Panc1 (cell line): ENCODE measurements at regions not wholly inside any gene's neighbourhood (a gene's known extent, or its start where the extent isn't known, plus 50 kb on each side); places are given as distances from the start of the nearest gene placed in this dataset.

Source experiments
- CTCF ChIP-seq: fragments of 450-650 bp; IDR thresholded peaks from 2 replicates; pipeline ENCODE4 v1.5.1; 2017; ENCODE audit warnings: mild to moderate bottlenecking
- POLR2AphosphoS5 ChIP-seq: IDR thresholded peaks from 2 replicates; pipeline ENCODE4 v1.6.1; 2012; ENCODE audit warnings: mild to moderate bottlenecking, low read depth, low read length, moderate library complexity
- REST ChIP-seq, 2 experiments: IDR thresholded peaks; 2 replicates each; pipeline ENCODE4 v1.6.1; 2011 to 2012; ENCODE audit warnings: low read depth in 2 of 2, control low read depth in 1 of 2, low read length in 1 of 2, mild to moderate bottlenecking in 1 of 2, moderate library complexity in 1 of 2; ENCODE audit not compliant: insufficient read depth in 1 of 2
- TCF7L2 ChIP-seq: IDR thresholded peaks from 2 replicates; pipeline ENCODE4 v1.6.1; 2011; ENCODE audit warnings: mild to moderate bottlenecking, low read depth, low read length, inconsistent platforms

GRCh38 chr4:14115106-14115505 lies 487.6 kb upstream of the BOD1L1 start:
- TF ChIP-seq REST (IDR thresholded peaks at IDR 0.05; ENCODE audit: insufficient read depth in 1 of 2, low read depth in 2 of 2, low read length in 1 of 2) = no peak
- TF ChIP-seq CTCF = no peak
- no peak for TF ChIP-seq POLR2AphosphoS5
- no peak for TF ChIP-seq TCF7L2
